Ishikawa (cell line): ENCODE measurements at regions not wholly inside any gene's neighbourhood (a gene's known extent, or its start where the extent isn't known, plus 50 kb on each side); places are given as distances from the start of the nearest gene placed in this dataset.

ENCODE experiments used
- CEBPB ChIP-seq: IDR thresholded peaks from 2 replicates; pipeline ENCODE4 v1.6.1; 2012
- CREB1 ChIP-seq: IDR thresholded peaks from 2 replicates; pipeline ENCODE4 v1.6.1; 2012; ENCODE audit warnings: low read depth
- EGR1 ChIP-seq: IDR thresholded peaks from 2 replicates; pipeline ENCODE4 v1.6.1; 2012
- EP300 ChIP-seq: IDR thresholded peaks from 2 replicates; pipeline ENCODE4 v1.6.1; 2012; ENCODE audit warnings: borderline replicate concordance
- FOXM1 ChIP-seq: IDR thresholded peaks from 2 replicates; pipeline ENCODE4 v1.6.1; 2012; ENCODE audit warnings: low read depth, borderline replicate concordance
- NFIC ChIP-seq: IDR thresholded peaks from 2 replicates; pipeline ENCODE4 v1.6.1; 2012
- RAD21 ChIP-seq: IDR thresholded peaks from 2 replicates; pipeline ENCODE4 v1.6.1; 2012; ENCODE audit warnings: low read depth
- TAF1 ChIP-seq: IDR thresholded peaks from 2 replicates; pipeline ENCODE4 v1.6.1; 2012; ENCODE audit warnings: low read depth, mild to moderate bottlenecking
- TCF12 ChIP-seq: IDR thresholded peaks from 2 replicates; pipeline ENCODE4 v1.6.1; 2012; ENCODE audit warnings: low read depth
- TEAD4 ChIP-seq: IDR thresholded peaks from 2 replicates; pipeline ENCODE4 v1.6.1; 2012
- YY1 ChIP-seq: IDR thresholded peaks from 2 replicates; pipeline ENCODE4 v1.6.1; 2012; ENCODE audit warnings: low read depth
- ZBTB7A ChIP-seq: IDR thresholded peaks from 2 replicates; pipeline ENCODE4 v1.6.1; 2012; ENCODE audit warnings: low read depth
- TF ChIP-seq, protein P1 (sequence below): IDR thresholded peaks from 2 replicates; pipeline ENCODE4 v1.6.1; 2012; ENCODE audit warnings: low read depth, mild to moderate bottlenecking
- TF ChIP-seq, protein P2 (sequence below): IDR thresholded peaks from 2 replicates; pipeline ENCODE4 v1.6.1; 2012
- TF ChIP-seq, protein P3 (sequence below): IDR thresholded peaks from 2 replicates; pipeline ENCODE4 v1.6.1; 2012

DNA sequence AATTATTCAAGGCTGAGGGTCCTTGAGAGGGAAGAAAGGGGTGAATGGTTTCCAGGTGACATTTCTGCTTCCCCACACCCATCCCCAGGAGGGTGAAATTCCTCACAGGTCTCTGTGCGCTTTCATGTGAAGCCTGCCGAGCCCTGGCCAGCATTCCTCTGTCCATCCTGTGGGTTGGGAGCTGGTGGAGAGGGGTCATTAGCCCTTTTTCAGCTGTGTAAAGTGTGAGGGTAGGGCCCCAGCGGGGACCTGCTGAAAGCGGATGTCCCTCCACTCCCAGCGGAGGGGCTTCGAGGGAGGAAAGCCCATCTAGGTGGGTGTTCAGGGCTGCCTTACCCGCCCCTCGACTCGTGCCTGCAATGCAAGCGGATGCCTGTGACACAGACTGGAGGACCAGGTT lies 53.3 kb upstream of the DLX4 start:
- no peak for TF ChIP-seq FOXM1
- TF ChIP-seq ZBTB7A: no peak
- TF ChIP-seq EP300: no peak
- no peak for TF ChIP-seq TEAD4
- TF ChIP-seq, protein P1, sequence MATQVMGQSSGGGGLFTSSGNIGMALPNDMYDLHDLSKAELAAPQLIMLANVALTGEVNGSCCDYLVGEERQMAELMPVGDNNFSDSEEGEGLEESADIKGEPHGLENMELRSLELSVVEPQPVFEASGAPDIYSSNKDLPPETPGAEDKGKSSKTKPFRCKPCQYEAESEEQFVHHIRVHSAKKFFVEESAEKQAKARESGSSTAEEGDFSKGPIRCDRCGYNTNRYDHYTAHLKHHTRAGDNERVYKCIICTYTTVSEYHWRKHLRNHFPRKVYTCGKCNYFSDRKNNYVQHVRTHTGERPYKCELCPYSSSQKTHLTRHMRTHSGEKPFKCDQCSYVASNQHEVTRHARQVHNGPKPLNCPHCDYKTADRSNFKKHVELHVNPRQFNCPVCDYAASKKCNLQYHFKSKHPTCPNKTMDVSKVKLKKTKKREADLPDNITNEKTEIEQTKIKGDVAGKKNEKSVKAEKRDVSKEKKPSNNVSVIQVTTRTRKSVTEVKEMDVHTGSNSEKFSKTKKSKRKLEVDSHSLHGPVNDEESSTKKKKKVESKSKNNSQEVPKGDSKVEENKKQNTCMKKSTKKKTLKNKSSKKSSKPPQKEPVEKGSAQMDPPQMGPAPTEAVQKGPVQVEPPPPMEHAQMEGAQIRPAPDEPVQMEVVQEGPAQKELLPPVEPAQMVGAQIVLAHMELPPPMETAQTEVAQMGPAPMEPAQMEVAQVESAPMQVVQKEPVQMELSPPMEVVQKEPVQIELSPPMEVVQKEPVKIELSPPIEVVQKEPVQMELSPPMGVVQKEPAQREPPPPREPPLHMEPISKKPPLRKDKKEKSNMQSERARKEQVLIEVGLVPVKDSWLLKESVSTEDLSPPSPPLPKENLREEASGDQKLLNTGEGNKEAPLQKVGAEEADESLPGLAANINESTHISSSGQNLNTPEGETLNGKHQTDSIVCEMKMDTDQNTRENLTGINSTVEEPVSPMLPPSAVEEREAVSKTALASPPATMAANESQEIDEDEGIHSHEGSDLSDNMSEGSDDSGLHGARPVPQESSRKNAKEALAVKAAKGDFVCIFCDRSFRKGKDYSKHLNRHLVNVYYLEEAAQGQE: no peak
- TF ChIP-seq RAD21: no peak
- no peak for TF ChIP-seq TCF12
- no peak for TF ChIP-seq NFIC
- no peak for TF ChIP-seq CREB1
- TF ChIP-seq TAF1: no peak
- no peak for TF ChIP-seq YY1
- no peak for TF ChIP-seq EGR1
- TF ChIP-seq CEBPB: no peak
- TF ChIP-seq, protein P2, sequence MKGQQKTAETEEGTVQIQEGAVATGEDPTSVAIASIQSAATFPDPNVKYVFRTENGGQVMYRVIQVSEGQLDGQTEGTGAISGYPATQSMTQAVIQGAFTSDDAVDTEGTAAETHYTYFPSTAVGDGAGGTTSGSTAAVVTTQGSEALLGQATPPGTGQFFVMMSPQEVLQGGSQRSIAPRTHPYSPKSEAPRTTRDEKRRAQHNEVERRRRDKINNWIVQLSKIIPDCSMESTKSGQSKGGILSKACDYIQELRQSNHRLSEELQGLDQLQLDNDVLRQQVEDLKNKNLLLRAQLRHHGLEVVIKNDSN: no peak
- TF ChIP-seq, protein P3, sequence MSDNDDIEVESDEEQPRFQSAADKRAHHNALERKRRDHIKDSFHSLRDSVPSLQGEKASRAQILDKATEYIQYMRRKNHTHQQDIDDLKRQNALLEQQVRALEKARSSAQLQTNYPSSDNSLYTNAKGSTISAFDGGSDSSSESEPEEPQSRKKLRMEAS: no peak

DNA sequence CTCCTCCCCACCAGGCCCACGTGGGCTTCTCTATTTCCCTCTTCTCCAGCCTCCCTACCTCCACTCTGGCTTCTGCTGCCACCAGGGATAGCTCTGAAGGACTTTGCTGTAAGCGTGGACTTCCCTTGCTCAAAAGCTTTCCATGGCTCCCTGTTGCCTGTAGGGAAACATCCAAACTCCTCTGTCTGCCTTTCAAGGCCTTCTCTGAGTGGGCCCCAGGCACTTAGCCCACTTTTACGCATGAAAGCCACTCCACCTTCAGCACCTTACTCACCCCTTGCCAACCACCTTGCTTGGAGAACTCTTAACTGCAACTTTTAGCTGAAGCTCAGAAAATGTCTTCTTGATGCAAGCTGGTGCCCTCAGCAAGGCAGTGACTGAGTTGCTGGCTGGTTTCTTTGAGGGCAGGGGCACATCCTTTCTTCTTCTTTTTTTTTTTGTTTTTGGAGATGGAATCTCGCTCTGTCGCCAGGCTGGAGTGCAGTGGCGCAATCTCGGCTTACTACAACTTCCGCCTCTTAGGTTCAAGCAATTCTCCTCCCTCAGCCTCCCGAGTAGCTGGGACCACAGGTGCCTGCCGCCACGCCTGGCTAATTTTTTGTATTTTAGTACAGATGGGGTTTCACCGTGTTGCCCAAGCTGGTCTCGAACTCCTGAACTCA lies 52.0 kb upstream of the DLX4 start:
- TF ChIP-seq FOXM1 (no peak), NFIC (no peak), RAD21 (no peak)
- TF ChIP-seq, protein P3: no peak

DNA sequence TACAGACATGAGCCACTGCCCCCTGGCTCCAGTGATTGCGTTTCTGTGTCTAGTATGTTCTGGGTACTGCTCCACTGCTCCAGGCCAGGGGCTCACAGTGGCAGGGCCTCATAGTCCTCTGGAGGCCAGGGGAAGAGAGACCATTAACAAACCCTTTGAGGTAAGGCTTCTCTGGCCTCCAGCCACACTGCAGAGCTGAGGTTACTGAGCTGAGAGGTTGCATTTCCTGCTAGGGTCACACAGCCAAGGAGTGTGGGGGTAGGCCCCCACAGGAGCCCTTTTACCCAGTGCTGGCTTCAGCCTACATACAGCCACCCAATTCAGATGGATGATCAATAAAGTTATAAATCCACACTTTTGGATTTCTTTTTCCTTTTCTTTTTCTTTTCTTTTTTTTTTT lies 50.4 kb upstream of the DLX4 start:
- TF ChIP-seq TAF1: no peak
- no peak for TF ChIP-seq FOXM1
- no peak for TF ChIP-seq CEBPB
- TF ChIP-seq TEAD4: no peak
- TF ChIP-seq TCF12: no peak
- TF ChIP-seq RAD21: no peak
- TF ChIP-seq NFIC: no peak
- TF ChIP-seq CREB1: no peak
- no peak for TF ChIP-seq EP300
- TF ChIP-seq YY1: no peak
- TF ChIP-seq, protein P2: no peak
